GM18505 (cell line): ENCODE measurements at regions not wholly inside any gene's neighbourhood (a gene's known extent, or its start where the extent isn't known, plus 50 kb on each side); places are given as distances from the start of the nearest gene placed in this dataset.

Source experiments
- ATAC-seq: cut with Tn5 transposase; IDR thresholded peaks from one replicate; pipeline ENCODE4 v1.9.1; 2021; ENCODE audit not compliant: unreplicated experiment
- POLR2A ChIP-seq: IDR thresholded peaks from 4 replicates; pipeline ENCODE4 v1.6.1; 2011; ENCODE audit warnings: borderline replicate concordance; ENCODE audit not compliant: insufficient read depth, insufficient read length; ENCODE audit errors: extremely low read depth

GRCh38 chr22:25508161-25508560, 56.3 kb upstream of the GRK3 start:
- no peak for TF ChIP-seq POLR2A
- ATAC-seq, result no peak

- TF ChIP-seq POLR2A, result no peak
- no peak for ATAC-seq
Measured at GRCh38 chr22:25508761-25509321, 55.6 kb upstream of the GRK3 start.

- no peak for TF ChIP-seq POLR2A
- no peak for ATAC-seq
Measured at GRCh38 chr22:25509374-25509791, 55.1 kb upstream of the GRK3 start.

- ATAC-seq, result no peak
- TF ChIP-seq POLR2A, result no peak
Measured at GRCh38 chr22:25510876-25511275, 53.6 kb upstream of the GRK3 start.

GRCh38 chr22:25511725-25512124, 52.8 kb upstream of the GRK3 start:
- no peak for TF ChIP-seq POLR2A
- ATAC-seq, result no peak

- ATAC-seq, result no peak
- no peak for TF ChIP-seq POLR2A
Measured at GRCh38 chr22:25514436-25515180, 49.9 kb upstream of the GRK3 start.
